Fibroblast of lung (primary cell): ENCODE measurements at regions not wholly inside any gene's neighbourhood (a gene's known extent, or its start where the extent isn't known, plus 50 kb on each side); places are given as distances from the start of the nearest gene placed in this dataset.

Experiments
- DNase-seq, 2 donors: peaks; one replicate each; pipeline versions ENCODE4 v3.0.0 to v3.0.0-alpha.2; 2010; ENCODE audit warnings: low read depth in 2 of 2
- H2AFZ ChIP-seq: 2 replicates; pipeline ENCODE4 v1.5.1; 2012; ENCODE audit warnings: low read length, control low read depth, inconsistent platforms
- H3K27ac ChIP-seq: 2 replicates; pipeline ENCODE4 v1.5.1; 2011; ENCODE audit warnings: low read length, control low read depth; ENCODE audit not compliant: insufficient read depth
- H3K27me3 ChIP-seq: 2 replicates; pipeline ENCODE4 v1.5.1; 2011; ENCODE audit warnings: mild to moderate bottlenecking, low read length; ENCODE audit not compliant: control insufficient read depth, insufficient read depth
- H3K36me3 ChIP-seq: 2 replicates; pipeline ENCODE4 v1.5.1; 2011; ENCODE audit warnings: low read length; ENCODE audit not compliant: control insufficient read depth, insufficient read depth
- H3K4me1 ChIP-seq: 2 replicates; pipeline ENCODE4 v1.5.1; 2011; ENCODE audit warnings: low read length; ENCODE audit not compliant: control insufficient read depth, insufficient read depth; ENCODE audit errors: extremely low read depth
- H3K4me2 ChIP-seq: 2 replicates; pipeline ENCODE4 v1.5.1; 2011; ENCODE audit warnings: low read length, control low read depth; ENCODE audit not compliant: insufficient read depth; ENCODE audit errors: extremely low read depth
- H3K4me3 ChIP-seq, 4 experiments: fragments of 200-600 bp in 1 of 4; sonication (generic) in 1 of 4; replicated peaks in 1 of 4; 2 replicates each; pipeline ENCODE4 v1.5.1; 2011 to 2016; ENCODE audit warnings: low read length in 4 of 4, low read depth in 3 of 4, mild to moderate bottlenecking in 3 of 4, control low read depth in 2 of 4, inconsistent platforms in 1 of 4, mixed read lengths in 1 of 4; ENCODE audit not compliant: insufficient read depth in 1 of 4; ENCODE audit errors: control extremely low read depth in 1 of 4
- H3K79me2 ChIP-seq: 2 replicates; pipeline ENCODE4 v1.5.1; 2012; ENCODE audit warnings: mild to moderate bottlenecking, low read length, inconsistent platforms; ENCODE audit not compliant: control insufficient read depth, insufficient read depth
- H3K9ac ChIP-seq: 2 replicates; pipeline ENCODE4 v1.5.1; 2011; ENCODE audit warnings: mild to moderate bottlenecking, low read length, control low read depth; ENCODE audit not compliant: insufficient read depth
- H3K9me3 ChIP-seq: 2 replicates; pipeline ENCODE4 v1.5.1; 2012; ENCODE audit warnings: low read depth, low read length; ENCODE audit not compliant: control insufficient read depth, insufficient read depth
- H4K20me1 ChIP-seq: 2 replicates; pipeline ENCODE4 v1.5.1; 2011; ENCODE audit warnings: low read length; ENCODE audit not compliant: control insufficient read depth, insufficient read depth; ENCODE audit errors: extremely low read depth
- CTCF ChIP-seq, 2 donors: IDR thresholded peaks in 1 of 2; conservative IDR thresholded peaks in 1 of 2; 1 replicate in 1 of 2; 2 replicates in 1 of 2; pipeline ENCODE4 v1.5.1; 2011 to 2012; ENCODE audit warnings: low read length in 2 of 2, control low read depth in 1 of 2, inconsistent platforms in 1 of 2, low read depth in 1 of 2, mild to moderate bottlenecking in 1 of 2
- EZH2 ChIP-seq: IDR thresholded peaks from 2 replicates; pipeline ENCODE4 v1.5.1; 2012; ENCODE audit warnings: low read length, control low read depth, mild to moderate bottlenecking; ENCODE audit errors: missing control alignments

- Histone ChIP-seq H3K4me1 (no peaks in the 10 kb centered on the region), H2AFZ (no peak overlapping the region), H3K4me3 (no peak overlapping the region), H3K9me3 (no peaks in the 10 kb centered on the region), H3K36me3 (no peaks in the 10 kb centered on the region), H4K20me1 (no peaks in the 10 kb centered on the region), H3K4me2 (no peak overlapping the region), H3K27me3 (no peaks in the 10 kb centered on the region), H3K9ac (no peak overlapping the region), H3K27ac (no peak overlapping the region), H3K79me2 (no peaks in the 10 kb centered on the region)
- DNase-seq, result peak in 1 of 2 donors; percentile 16
- TF ChIP-seq CTCF (conservative IDR thresholded peaks at IDR 0.05 in 1 of 2, IDR thresholded peaks at IDR 0.05 in 1 of 2; ENCODE audit: low read depth in 1 of 2, low read length in 2 of 2) (no peak), EZH2 (no peak)
These were observed 148.7 kb upstream of the SPAG17 start for GRCh38 chr1:118333601-118334210.

- H2AFZ ChIP-seq, result no peak overlapping the region
- no peaks in the 10 kb centered on the region for H3K36me3 ChIP-seq
- no peaks in the 10 kb centered on the region for H4K20me1 ChIP-seq
- H3K9ac ChIP-seq, result no peak overlapping the region
- H3K79me2 ChIP-seq, result no peaks in the 10 kb centered on the region
- H3K9me3 ChIP-seq, result no peaks in the 10 kb centered on the region
- DNase-seq, result no peak
- H3K27ac ChIP-seq, result no peak overlapping the region
- H3K4me2 ChIP-seq, result no peak overlapping the region
- no peaks in the 10 kb centered on the region for H3K4me1 ChIP-seq
- TF ChIP-seq EZH2, result no peak
- TF ChIP-seq CTCF (conservative IDR thresholded peaks at IDR 0.05 in 1 of 2, IDR thresholded peaks at IDR 0.05 in 1 of 2; ENCODE audit: low read depth in 1 of 2, low read length in 2 of 2), result no peak
- H3K27me3 ChIP-seq, result no peaks in the 10 kb centered on the region
- no peak overlapping the region for H3K4me3 ChIP-seq
These were observed 142.1 kb upstream of the SPAG17 start for GRCh38 chr1:118326960-118327629.

- Histone ChIP-seq H3K36me3 (no peaks in the 10 kb centered on the region), H3K4me2 (no peak overlapping the region), H4K20me1 (no peaks in the 10 kb centered on the region), H3K27me3 (no peaks in the 10 kb centered on the region), H3K27ac (no peak overlapping the region), H3K4me1 (no peaks in the 10 kb centered on the region), H2AFZ (no peak overlapping the region), H3K79me2 (no peaks in the 10 kb centered on the region), H3K4me3 (no peak overlapping the region), H3K9ac (no peak overlapping the region), H3K9me3 (no peaks in the 10 kb centered on the region)
- DNase-seq, result peak in 1 of 2 donors; percentile 59
- TF ChIP-seq CTCF (conservative IDR thresholded peaks at IDR 0.05 in 1 of 2, IDR thresholded peaks at IDR 0.05 in 1 of 2; ENCODE audit: low read depth in 1 of 2, low read length in 2 of 2), result no peak
- TF ChIP-seq EZH2, result no peak
These were observed 140.7 kb upstream of the SPAG17 start for GRCh38 chr1:118325550-118326225.
